HG03139 (cell line): ENCODE measurements at regions not wholly inside any gene's neighbourhood (a gene's known extent, or its start where the extent isn't known, plus 50 kb on each side); places are given as distances from the start of the nearest gene placed in this dataset.

Experiments
- ATAC-seq: cut with Tn5 transposase; IDR thresholded peaks from one replicate; pipeline ENCODE4 v1.9.1; 2021; ENCODE audit not compliant: unreplicated experiment

- ATAC-seq = no peak
Measured at GRCh38 chr4:181158971-181159370, 1084.2 kb upstream of the TENM3 start.

- no peak for ATAC-seq
Measured at GRCh38 chr4:181161669-181162068, 1081.5 kb upstream of the TENM3 start.

- no peak for ATAC-seq
Measured at GRCh38 chr4:181162266-181162665, 1080.9 kb upstream of the TENM3 start.

GRCh38 chr4:181162676-181163075, 1080.5 kb upstream of the TENM3 start:
- no peak for ATAC-seq

- no peak for ATAC-seq
Measured at GRCh38 chr4:181166742-181167399, 1076.3 kb upstream of the TENM3 start.

GRCh38 chr4:181168011-181168805, 1075.0 kb upstream of the TENM3 start:
- ATAC-seq = no peak

- no peak for ATAC-seq
Measured at GRCh38 chr4:181173046-181173445, 1070.2 kb upstream of the TENM3 start.

- ATAC-seq = no peak
Measured at GRCh38 chr4:181176306-181176705, 1066.9 kb upstream of the TENM3 start.

- no peak for ATAC-seq
Measured at GRCh38 chr4:181181331-181181730, 1061.9 kb upstream of the TENM3 start.

- ATAC-seq = no peak
Measured at GRCh38 chr4:181189751-181190150, 1053.5 kb upstream of the TENM3 start.

GRCh38 chr4:181193131-181193930, 1049.9 kb upstream of the TENM3 start:
- no peak for ATAC-seq

GRCh38 chr4:181194096-181194495, 1049.1 kb upstream of the TENM3 start:
- no peak for ATAC-seq

- ATAC-seq = no peak
Measured at GRCh38 chr4:181200076-181200475, 1043.1 kb upstream of the TENM3 start.

GRCh38 chr4:181202240-181202639, 1041.0 kb upstream of the TENM3 start:
- no peak for ATAC-seq

GRCh38 chr4:181204109-181204508, 1039.1 kb upstream of the TENM3 start:
- ATAC-seq = no peak

- no peak for ATAC-seq
Measured at GRCh38 chr4:181213551-181213950, 1029.7 kb upstream of the TENM3 start.

- ATAC-seq = no peak
Measured at GRCh38 chr4:181216501-181216900, 1026.7 kb upstream of the TENM3 start.

GRCh38 chr4:181219783-181220416, 1023.3 kb upstream of the TENM3 start:
- no peak for ATAC-seq

GRCh38 chr4:181224852-181225251, 1018.4 kb upstream of the TENM3 start:
- no peak for ATAC-seq

- no peak for ATAC-seq
Measured at GRCh38 chr4:181225616-181226261, 1017.5 kb upstream of the TENM3 start.
